ENCODE measurements at regions not wholly inside any gene's neighbourhood (a gene's known extent, or its start where the extent isn't known, plus 50 kb on each side); places are given as distances from the start of the nearest gene placed in this dataset.

- TF ChIP-seq CTCF (IDR thresholded peaks at IDR 0.05) = no peak
- no peak for TF ChIP-seq POLR2A (IDR thresholded peaks at IDR 0.05; ENCODE audit: low read depth)
- TF ChIP-seq POLR2AphosphoS5 (IDR thresholded peaks at IDR 0.05) = no peak
- no peak for TF ChIP-seq EP300 (IDR thresholded peaks at IDR 0.05)
Measured at GRCh38 chr11:119899997-119900396, 171.0 kb upstream of the NECTIN1 start.
